ENCODE measurements at regions not wholly inside any gene's neighbourhood (a gene's known extent, or its start where the extent isn't known, plus 50 kb on each side); places are given as distances from the start of the nearest gene placed in this dataset.
"Not testable (repeated sequence)": the region's sequence is repeated elsewhere in the genome, so short reads cannot be mapped to it uniquely, and the experiment has no call there.

DNA sequence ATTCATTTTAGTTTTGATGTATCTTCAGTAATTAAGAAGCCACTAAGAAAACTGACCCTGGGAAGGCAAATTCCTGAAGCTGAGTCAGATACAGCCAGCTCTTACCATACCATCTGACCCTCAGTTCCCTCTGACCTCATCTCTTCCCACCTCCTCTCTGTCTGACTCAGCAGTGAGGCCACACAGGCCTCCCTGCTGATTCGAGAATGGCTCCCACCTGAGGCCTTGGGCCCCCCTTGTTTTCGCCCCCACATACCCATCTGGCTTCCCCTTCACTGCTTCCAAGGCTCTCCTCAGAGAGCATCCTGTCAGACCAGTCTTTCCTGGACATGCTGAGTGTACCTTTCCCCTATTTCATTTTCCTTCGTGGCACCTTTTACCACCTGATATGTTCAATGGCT lies 71.0 kb upstream of the CYP1B1 start:
- DNase-seq (ENCODE audit: low read depth): peak; percentile 67
- no peak overlapping the region for H3K4me3 ChIP-seq (ENCODE audit: low read depth, low read length)
- TF ChIP-seq, protein P1, sequence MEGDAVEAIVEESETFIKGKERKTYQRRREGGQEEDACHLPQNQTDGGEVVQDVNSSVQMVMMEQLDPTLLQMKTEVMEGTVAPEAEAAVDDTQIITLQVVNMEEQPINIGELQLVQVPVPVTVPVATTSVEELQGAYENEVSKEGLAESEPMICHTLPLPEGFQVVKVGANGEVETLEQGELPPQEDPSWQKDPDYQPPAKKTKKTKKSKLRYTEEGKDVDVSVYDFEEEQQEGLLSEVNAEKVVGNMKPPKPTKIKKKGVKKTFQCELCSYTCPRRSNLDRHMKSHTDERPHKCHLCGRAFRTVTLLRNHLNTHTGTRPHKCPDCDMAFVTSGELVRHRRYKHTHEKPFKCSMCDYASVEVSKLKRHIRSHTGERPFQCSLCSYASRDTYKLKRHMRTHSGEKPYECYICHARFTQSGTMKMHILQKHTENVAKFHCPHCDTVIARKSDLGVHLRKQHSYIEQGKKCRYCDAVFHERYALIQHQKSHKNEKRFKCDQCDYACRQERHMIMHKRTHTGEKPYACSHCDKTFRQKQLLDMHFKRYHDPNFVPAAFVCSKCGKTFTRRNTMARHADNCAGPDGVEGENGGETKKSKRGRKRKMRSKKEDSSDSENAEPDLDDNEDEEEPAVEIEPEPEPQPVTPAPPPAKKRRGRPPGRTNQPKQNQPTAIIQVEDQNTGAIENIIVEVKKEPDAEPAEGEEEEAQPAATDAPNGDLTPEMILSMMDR (IDR thresholded peaks at IDR 0.05; ENCODE audit: low read depth, low read length, missing control alignments): no peak

DNA sequence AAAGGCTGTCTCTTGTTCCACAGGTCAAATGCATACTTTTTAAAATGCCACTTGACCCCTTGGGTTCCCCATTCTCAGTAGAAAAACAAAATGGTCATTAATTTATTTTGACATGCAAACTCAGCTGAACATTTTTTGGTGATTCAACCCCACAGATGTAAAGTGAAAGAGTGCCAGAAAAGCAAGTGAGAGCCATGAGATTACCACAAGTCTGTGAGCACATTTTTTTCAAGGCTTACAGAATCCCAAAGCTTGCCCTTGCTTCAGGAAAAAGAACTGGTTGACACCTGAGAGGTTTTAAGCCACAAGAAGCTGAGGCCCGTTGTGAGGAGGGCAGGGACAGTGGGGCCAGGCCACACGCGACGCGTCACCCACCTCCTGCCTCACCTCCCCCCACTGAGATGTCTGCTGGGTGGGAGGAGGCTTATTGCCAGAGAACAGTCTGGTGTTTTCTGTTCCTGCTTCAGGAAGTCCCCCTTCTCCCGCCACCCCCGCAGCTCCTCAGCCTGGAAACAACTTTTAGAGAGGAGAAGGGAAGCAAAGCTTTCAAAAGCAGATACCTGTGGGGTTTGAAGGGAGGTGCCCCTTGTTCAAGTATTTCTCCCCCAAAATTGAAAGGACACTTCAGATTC lies 70.4 kb upstream of the CYP1B1 start:
- H3K4me3 ChIP-seq (ENCODE audit: low read depth, low read length): no peak overlapping the region
- DNase-seq (ENCODE audit: low read depth): peak; percentile 38
- TF ChIP-seq, protein P1 (IDR thresholded peaks at IDR 0.05; ENCODE audit: low read depth, low read length, missing control alignments): no peak

DNA sequence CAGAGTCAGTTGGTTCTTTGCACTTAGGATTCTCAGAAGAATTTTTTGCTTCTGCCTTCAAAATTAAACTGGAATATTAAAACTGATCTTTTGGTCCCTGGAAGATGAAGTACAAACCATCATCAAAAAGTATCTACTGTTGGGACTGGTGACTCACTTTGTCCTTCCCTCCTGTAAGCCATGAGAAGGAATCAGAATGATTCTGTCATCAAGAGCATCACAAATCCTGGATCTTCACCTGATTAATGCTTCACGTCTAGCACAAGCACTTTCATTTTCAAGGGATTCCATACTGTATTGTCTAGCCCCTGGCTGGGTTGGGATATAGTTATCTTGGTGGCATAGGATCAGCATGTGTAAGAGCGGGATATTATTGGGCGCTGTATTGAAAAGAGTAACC lies 69.3 kb upstream of the CYP1B1 start:
- H3K4me3 ChIP-seq (ENCODE audit: low read depth, low read length): no peak overlapping the region
- no peak for DNase-seq (ENCODE audit: low read depth)
- TF ChIP-seq, protein P1 (IDR thresholded peaks at IDR 0.05; ENCODE audit: low read depth, low read length, missing control alignments): no peak

DNA sequence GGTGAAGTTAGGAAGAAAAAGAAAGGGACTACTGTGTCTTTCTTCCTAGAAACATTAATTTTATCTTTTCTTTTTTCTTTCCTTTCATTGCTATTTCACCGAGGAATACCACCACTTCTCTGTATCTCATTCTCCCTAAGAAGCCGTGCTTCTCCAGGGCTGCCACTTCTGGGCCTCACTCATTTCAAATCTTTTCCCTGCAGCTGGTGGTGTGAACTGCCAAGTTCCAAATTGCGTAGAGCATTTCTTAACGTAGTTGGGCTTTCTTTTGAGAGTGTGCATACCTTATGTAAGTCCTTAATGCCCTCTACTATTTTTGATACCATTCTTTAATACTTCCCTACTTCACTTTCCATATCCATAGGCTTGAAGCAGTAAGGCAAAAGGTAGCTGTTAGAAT lies 66.7 kb upstream of the CYP1B1 start:
- no peak for DNase-seq (ENCODE audit: low read depth)
- H3K4me3 ChIP-seq (ENCODE audit: low read depth, low read length): no peak overlapping the region
- TF ChIP-seq, protein P1 (IDR thresholded peaks at IDR 0.05; ENCODE audit: low read depth, low read length, missing control alignments): no peak

DNA sequence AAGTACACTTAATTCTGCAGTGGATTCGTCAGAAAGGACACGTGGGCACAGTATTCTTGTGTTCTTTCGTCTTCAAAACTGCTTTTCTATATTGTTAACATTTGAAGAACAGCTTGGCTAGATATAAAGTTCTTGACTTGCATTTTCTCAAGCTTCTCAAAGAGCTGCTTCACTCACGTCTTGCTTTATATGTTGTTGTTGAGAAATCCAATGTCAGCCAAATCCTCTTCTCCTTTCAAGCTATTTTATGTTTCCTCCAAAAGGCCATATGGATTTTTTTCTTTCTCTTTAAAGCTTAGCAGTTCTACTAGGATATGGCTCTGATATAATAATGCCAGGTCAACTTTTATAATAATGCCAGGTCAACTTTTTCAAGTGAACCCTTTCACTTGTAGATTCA lies 65.5 kb upstream of the CYP1B1 start:
- TF ChIP-seq, protein P1 (IDR thresholded peaks at IDR 0.05; ENCODE audit: low read depth, low read length, missing control alignments): no peak
- no peak overlapping the region for H3K4me3 ChIP-seq (ENCODE audit: low read depth, low read length)
- DNase-seq (ENCODE audit: low read depth): no peak

DNA sequence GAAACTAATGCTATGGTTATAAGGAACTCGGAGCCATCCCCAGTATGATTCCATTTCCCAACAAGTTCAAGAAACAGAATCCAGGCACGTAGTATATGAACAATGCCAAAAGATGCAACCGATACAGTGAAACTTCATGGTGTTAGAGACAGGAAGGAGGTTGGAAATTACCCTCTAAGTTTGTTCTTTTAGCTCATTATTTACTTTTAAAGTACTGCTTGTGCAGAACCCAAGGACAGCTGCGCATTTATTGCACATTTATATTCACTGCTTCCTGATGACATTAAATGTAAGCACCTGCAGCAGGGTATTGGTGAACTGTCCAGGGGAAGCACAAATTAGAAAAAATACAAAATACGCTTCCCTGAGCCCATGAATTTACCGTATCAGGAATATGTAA lies 63.0 kb upstream of the CYP1B1 start:
- no peak for DNase-seq (ENCODE audit: low read depth)

DNA sequence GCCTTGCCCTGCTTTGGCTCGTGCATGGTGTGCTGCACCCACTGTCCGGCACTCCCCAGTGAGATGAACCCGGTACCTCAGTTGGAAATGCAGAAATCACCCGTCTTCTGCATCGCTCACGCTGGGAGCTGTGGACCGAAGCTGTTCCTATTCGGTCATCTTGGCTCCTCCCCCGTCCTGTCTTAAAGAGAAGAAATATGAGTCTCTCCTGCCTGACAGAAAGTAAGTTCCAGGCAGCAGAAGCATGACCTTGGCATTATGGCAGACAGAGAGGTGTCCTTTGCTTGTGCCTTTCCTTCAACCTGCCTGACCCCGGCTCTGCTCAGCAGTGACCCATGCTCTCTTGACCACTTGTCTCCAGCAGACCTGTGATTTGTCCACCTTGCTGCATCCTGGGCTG lies 62.5 kb upstream of the CYP1B1 start:
- TF ChIP-seq, protein P1 (IDR thresholded peaks at IDR 0.05; ENCODE audit: low read depth, low read length, missing control alignments): no peak
- no peak for DNase-seq (ENCODE audit: low read depth)
- no peak overlapping the region for H3K4me3 ChIP-seq (ENCODE audit: low read depth, low read length)

More for the DNA sequence above, 63.0 kb upstream of the CYP1B1 start:
- H3K4me3 ChIP-seq (ENCODE audit: low read depth, low read length): no peak overlapping the region
- TF ChIP-seq, protein P1 (IDR thresholded peaks at IDR 0.05; ENCODE audit: low read depth, low read length, missing control alignments): no peak

DNA sequence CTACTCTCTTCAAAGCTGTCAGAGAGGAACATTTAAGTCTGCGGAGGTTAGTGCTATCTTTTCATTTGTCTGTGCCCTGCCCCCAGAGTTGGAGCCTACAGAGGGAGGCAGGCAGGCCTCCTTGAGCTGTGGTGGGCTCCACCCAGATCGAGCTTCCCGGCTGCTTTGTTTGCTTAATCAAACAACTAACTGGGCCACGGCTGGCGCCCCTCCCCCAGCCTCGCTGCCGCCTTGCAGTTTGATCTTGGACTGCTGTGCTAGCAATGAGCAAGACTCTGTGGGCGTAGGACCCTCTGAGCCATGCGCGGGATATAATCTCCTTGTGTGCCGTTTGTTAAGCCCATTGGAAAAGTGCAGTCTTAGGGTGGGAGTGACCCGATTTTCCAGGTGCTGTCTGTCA lies 62.0 kb upstream of the CYP1B1 start:
- H3K4me3 ChIP-seq (ENCODE audit: low read depth, low read length); DNase-seq (ENCODE audit: low read depth): not testable (repeated sequence)
